ENCODE measurements at regions not wholly inside any gene's neighbourhood (a gene's known extent, or its start where the extent isn't known, plus 50 kb on each side); places are given as distances from the start of the nearest gene placed in this dataset.

DNA sequence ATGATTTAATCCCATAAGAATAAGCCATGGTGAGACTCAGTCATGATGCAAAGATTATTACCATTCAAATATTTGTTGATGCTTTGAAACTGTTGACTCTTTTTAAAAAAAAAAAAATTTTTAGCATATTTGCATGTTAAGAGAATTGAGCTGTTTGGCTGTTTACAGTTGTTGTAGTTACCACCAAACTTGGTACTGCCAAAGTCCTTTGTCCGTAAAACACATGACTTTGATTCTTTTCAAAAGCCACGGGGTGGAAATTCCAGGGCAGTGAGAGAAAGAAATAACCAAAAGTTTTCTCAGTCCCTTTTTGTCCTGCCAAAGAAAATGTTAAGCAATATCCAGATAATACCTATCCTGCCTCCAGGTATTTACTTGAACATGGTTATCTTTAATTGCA lies 474.8 kb downstream of the METTL4 start:
- intact Hi-C loops (cut with DNase I) = no loop called here
- Histone ChIP-seq H3K27me3 (no peaks in the 10 kb centered on the region), H3K4me3 (no peak overlapping the region), H3K9me3 (no peaks in the 10 kb centered on the region), H3K27ac (no peak overlapping the region), H3K36me3 (no peaks in the 10 kb centered on the region), H3K4me1 (no peaks in the 10 kb centered on the region)
- no peak for TF ChIP-seq POLR2A (IDR thresholded peaks at IDR 0.05)
- no peak for TF ChIP-seq POLR2AphosphoS5 (IDR thresholded peaks at IDR 0.05; ENCODE audit: insufficient read depth in 1 of 2, low read depth in 1 of 2)
- TF ChIP-seq, protein P1, sequence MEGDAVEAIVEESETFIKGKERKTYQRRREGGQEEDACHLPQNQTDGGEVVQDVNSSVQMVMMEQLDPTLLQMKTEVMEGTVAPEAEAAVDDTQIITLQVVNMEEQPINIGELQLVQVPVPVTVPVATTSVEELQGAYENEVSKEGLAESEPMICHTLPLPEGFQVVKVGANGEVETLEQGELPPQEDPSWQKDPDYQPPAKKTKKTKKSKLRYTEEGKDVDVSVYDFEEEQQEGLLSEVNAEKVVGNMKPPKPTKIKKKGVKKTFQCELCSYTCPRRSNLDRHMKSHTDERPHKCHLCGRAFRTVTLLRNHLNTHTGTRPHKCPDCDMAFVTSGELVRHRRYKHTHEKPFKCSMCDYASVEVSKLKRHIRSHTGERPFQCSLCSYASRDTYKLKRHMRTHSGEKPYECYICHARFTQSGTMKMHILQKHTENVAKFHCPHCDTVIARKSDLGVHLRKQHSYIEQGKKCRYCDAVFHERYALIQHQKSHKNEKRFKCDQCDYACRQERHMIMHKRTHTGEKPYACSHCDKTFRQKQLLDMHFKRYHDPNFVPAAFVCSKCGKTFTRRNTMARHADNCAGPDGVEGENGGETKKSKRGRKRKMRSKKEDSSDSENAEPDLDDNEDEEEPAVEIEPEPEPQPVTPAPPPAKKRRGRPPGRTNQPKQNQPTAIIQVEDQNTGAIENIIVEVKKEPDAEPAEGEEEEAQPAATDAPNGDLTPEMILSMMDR (IDR thresholded peaks at IDR 0.05) = no peak
- no peak for DNase-seq (ENCODE audit: extremely low spot score in 2 of 2)

DNA sequence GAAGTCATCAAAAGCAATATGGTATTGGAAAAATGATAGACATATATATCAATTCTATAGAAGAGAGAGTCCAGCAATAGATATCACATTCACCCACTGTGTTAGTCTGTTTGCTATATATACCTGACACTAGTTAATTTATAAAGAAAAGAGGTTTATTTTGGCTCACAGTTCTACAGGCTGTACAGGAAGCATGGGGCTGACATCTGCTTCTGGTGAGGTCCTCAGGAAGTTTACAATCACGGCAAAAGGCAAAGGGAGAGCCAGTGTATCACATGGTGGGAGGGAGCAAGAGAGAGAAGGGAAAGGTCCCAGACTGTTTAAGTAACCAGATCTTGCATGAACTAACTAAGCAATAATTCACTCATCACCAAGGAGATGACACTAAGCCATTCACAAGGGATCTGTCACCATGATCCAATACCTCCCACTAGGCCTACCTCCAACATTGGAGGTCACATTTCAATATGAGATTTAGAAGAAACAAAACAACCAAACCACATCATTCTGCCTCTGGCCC lies 470.6 kb downstream of the METTL4 start:
- Histone ChIP-seq H3K27ac (no peak overlapping the region), H3K4me1 (no peaks in the 10 kb centered on the region), H3K4me3 (no peak overlapping the region), H3K36me3 (no peaks in the 10 kb centered on the region), H3K9me3 (no peaks in the 10 kb centered on the region), H3K27me3 (no peaks in the 10 kb centered on the region)
- no peak for TF ChIP-seq POLR2AphosphoS5 (IDR thresholded peaks at IDR 0.05; ENCODE audit: insufficient read depth in 1 of 2, low read depth in 1 of 2)
- no peak for TF ChIP-seq POLR2A (IDR thresholded peaks at IDR 0.05)
- TF ChIP-seq, protein P1 (IDR thresholded peaks at IDR 0.05) = no peak
- no peak for DNase-seq (ENCODE audit: extremely low spot score in 2 of 2)
- intact Hi-C loops (cut with DNase I) = no loop called here

DNA sequence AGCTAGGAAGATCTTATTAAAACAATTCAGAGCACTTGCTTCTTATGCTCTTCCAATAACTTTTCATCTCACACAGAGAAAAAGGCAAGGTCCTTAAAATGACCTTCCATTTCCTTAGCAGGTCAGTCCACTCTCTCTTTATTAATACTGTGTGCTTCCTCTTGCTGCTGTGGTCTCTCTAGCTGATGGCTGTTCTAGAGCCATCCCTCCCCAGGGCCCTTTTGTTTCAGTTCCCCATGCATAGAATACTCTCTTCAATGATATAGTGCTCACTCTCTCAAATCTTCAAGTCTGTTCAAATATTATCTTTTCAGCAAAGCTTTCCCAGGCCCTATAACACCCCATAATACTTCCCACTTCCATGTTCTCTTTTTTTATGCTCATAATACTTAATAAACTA lies 469.3 kb downstream of the METTL4 start:
- intact Hi-C loops (cut with DNase I) = no loop called here
- TF ChIP-seq, protein P1 (IDR thresholded peaks at IDR 0.05) = no peak
- TF ChIP-seq POLR2A (IDR thresholded peaks at IDR 0.05) (no peak), POLR2AphosphoS5 (IDR thresholded peaks at IDR 0.05; ENCODE audit: insufficient read depth in 1 of 2, low read depth in 1 of 2) (no peak)
- no peaks in the 10 kb centered on the region for H3K36me3 ChIP-seq
- H3K27me3 ChIP-seq = no peaks in the 10 kb centered on the region
- no peak overlapping the region for H3K4me3 ChIP-seq
- no peak for DNase-seq (ENCODE audit: extremely low spot score in 2 of 2)
- no peak overlapping the region for H3K27ac ChIP-seq
- no peaks in the 10 kb centered on the region for H3K4me1 ChIP-seq
- no peaks in the 10 kb centered on the region for H3K9me3 ChIP-seq

DNA sequence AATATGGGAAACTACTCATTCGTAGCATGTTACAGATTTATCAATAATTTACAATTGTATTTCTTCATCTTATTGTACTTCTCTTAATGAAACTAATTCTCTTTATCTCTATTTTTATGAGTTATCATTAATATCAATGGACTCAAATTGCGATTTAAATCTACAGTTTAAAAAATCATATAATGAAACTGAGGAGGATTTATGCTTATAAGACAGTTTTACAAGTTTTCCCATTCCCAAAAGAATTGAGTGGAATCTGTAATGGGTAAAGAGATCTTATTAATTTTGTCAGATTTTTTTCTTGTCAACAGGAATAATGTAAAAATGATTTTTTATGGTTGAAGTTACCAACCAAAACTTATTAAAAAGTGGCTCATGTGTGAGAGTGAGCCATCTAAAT lies 468.0 kb downstream of the METTL4 start:
- no peak overlapping the region for H3K4me3 ChIP-seq
- intact Hi-C loops (cut with DNase I) = no loop called here
- H3K4me1 ChIP-seq = no peaks in the 10 kb centered on the region
- H3K9me3 ChIP-seq = no peaks in the 10 kb centered on the region
- H3K27me3 ChIP-seq = no peaks in the 10 kb centered on the region
- TF ChIP-seq POLR2A (IDR thresholded peaks at IDR 0.05) (no peak), POLR2AphosphoS5 (IDR thresholded peaks at IDR 0.05; ENCODE audit: insufficient read depth in 1 of 2, low read depth in 1 of 2) (no peak)
- TF ChIP-seq, protein P1 (IDR thresholded peaks at IDR 0.05) = no peak
- no peaks in the 10 kb centered on the region for H3K36me3 ChIP-seq
- DNase-seq (ENCODE audit: extremely low spot score in 2 of 2) = no peak
- no peak overlapping the region for H3K27ac ChIP-seq

DNA sequence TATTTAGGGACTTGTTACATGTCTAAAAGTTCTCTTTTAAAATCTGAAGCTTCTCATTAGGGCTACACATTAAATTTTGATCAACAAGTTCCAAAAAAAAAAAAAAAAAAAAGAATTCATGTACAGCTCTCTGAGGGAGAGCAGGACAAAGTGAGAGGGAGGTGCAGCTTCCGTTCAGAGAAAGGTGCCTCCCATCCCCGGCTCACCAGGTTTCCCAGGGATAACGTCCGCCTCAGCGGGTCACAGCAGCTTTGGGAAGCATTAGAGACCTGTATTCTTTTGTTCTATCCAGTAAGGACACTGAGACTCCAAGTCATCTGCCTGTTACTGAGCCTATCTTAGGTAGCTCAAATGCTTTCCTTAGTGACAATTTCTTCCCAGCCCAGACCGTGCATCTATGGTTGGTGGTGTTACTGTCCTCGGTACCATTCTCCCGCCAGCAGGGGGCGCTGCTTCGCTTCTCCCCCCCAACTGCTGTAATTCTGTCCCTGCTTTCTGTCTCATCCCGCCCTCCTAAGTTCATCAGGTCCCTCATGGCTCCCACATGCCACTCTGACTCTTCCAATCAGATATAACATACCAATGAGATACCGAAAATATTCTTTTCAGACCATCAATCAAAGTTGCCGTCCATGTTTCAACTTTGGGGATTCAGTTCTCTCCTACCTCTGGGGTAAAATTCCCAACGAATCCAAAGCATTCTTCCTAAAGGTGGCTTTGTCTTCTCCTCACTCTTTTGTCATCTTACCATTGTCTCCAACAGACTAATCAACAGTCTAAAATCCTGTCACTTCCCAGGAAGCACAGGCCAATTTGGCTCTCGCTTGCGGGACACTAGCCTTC lies 466.5 kb downstream of the METTL4 start:
- intact Hi-C loops (cut with DNase I) = no loop called here
- TF ChIP-seq POLR2AphosphoS5 (IDR thresholded peaks at IDR 0.05; ENCODE audit: insufficient read depth in 1 of 2, low read depth in 1 of 2) = no peak
- TF ChIP-seq, protein P1 (IDR thresholded peaks at IDR 0.05) = peak in 2 of 3 experiments; percentile 37 to 39
- no peak for TF ChIP-seq POLR2A (IDR thresholded peaks at IDR 0.05)

More for the DNA sequence above, 466.5 kb downstream of the METTL4 start:
- DNase-seq (ENCODE audit: extremely low spot score in 2 of 2) = no peak
- Histone ChIP-seq H3K9me3 (no peaks in the 10 kb centered on the region), H3K27me3 (no peaks in the 10 kb centered on the region), H3K27ac (no peak overlapping the region), H3K4me3 (no peak overlapping the region), H3K36me3 (no peaks in the 10 kb centered on the region), H3K4me1 (no peaks in the 10 kb centered on the region)
